ENCODE measurements at regions not wholly inside any gene's neighbourhood (a gene's known extent, or its start where the extent isn't known, plus 50 kb on each side); places are given as distances from the start of the nearest gene placed in this dataset.

GRCh38 chr6:53730767-53731166, 64.0 kb upstream of the LRRC1 start:
- DNase-seq (ENCODE audit: low read depth), result no peak
- H3K4me3 ChIP-seq (ENCODE audit: low read depth, low read length), result no peak overlapping the region
- no peak for TF ChIP-seq CTCF (conservative IDR thresholded peaks at IDR 0.05; ENCODE audit: low read depth, low read length)

- peak; percentile 89 for TF ChIP-seq CTCF (conservative IDR thresholded peaks at IDR 0.05; ENCODE audit: low read depth, low read length)
- H3K4me3 ChIP-seq (ENCODE audit: low read depth, low read length), result peak overlapping the region; percentile 11
Observed at GRCh38 chr6:53728570-53729194, 63.1 kb upstream of the KLHL31 start.

GRCh38 chr6:53727748-53728147, 62.2 kb upstream of the KLHL31 start:
- no peak for TF ChIP-seq CTCF (conservative IDR thresholded peaks at IDR 0.05; ENCODE audit: low read depth, low read length)
- DNase-seq (ENCODE audit: low read depth), result peak; percentile 10
- H3K4me3 ChIP-seq (ENCODE audit: low read depth, low read length), result no peak overlapping the region

More at GRCh38 chr6:53728570-53729194, 63.1 kb upstream of the KLHL31 start:
- DNase-seq (ENCODE audit: low read depth), result peak; percentile 69

GRCh38 chr6:53725791-53726575, 60.4 kb upstream of the KLHL31 start:
- H3K4me3 ChIP-seq (ENCODE audit: low read depth, low read length), result no peak overlapping the region
- DNase-seq (ENCODE audit: low read depth), result peak; percentile 84
- TF ChIP-seq CTCF (conservative IDR thresholded peaks at IDR 0.05; ENCODE audit: low read depth, low read length), result peak; percentile 97

DNA sequence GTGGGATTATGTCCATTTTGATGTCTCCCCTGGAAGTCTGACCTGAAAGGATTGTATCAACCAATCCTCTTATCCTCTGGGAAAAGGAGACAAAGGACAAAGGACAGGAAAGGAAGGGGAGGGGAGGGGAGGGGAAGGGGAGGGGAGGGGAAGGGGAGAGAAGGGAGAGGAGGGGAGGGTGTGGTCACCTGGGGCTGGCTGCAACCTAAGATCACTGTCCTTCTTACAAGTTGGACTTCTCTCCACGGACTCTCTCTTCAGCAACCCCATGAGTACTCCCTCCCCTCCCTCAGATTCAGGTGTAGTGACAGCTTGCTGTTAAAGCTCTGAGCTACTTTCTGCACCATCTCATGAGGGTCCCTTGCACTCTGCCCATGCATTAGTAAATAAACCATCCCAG, 58.9 kb upstream of the KLHL31 start:
- H3K4me3 ChIP-seq (ENCODE audit: low read depth, low read length), result no peak overlapping the region
- TF ChIP-seq CTCF (conservative IDR thresholded peaks at IDR 0.05; ENCODE audit: low read depth, low read length), result no peak
- DNase-seq (ENCODE audit: low read depth), result no peak

DNA sequence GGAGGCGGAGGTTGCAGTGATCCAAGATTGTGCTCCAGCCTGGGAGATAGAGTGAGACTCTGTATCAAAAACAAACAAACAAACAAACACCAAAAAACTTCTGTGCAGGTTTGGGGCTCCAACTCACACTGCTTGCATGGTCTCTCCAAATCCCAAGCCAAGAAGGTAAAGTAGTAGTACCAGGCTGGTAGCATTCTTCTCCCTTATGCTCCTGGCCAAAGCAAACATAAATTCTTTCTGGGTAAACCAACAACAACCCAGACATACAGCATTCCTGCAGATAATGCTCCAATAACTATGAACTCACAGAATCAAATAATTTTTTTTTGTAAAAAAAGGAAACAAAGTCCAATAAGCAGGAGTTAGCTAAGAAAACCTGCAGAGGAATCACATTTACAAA, 57.8 kb upstream of the KLHL31 start:
- DNase-seq (ENCODE audit: low read depth), result no peak
- TF ChIP-seq CTCF (conservative IDR thresholded peaks at IDR 0.05; ENCODE audit: low read depth, low read length), result no peak
- H3K4me3 ChIP-seq (ENCODE audit: low read depth, low read length), result no peak overlapping the region

Data from choroid plexus epithelial cell (primary cell).